HG02885 (cell line): ENCODE measurements at regions not wholly inside any gene's neighbourhood (a gene's known extent, or its start where the extent isn't known, plus 50 kb on each side); places are given as distances from the start of the nearest gene placed in this dataset.

Experiments
- ATAC-seq: cut with Tn5 transposase; IDR thresholded peaks from one replicate; pipeline ENCODE4 v1.9.1; 2021; ENCODE audit warnings: mild to moderate bottlenecking; ENCODE audit not compliant: unreplicated experiment, poor library complexity

GRCh38 chr13:33999811-34000605, 182.1 kb downstream of the RFC3 start:
- no peak for ATAC-seq

- ATAC-seq = no peak
Observed at GRCh38 chr13:34000955-34001354, 183.0 kb downstream of the RFC3 start.

GRCh38 chr13:34001389-34001788, 183.4 kb downstream of the RFC3 start:
- no peak for ATAC-seq

GRCh38 chr13:34002141-34002540, 184.2 kb downstream of the RFC3 start:
- no peak for ATAC-seq

- ATAC-seq = no peak
Observed at GRCh38 chr13:34002924-34003323, 185.0 kb downstream of the RFC3 start.

GRCh38 chr13:34003656-34004055, 185.7 kb downstream of the RFC3 start:
- ATAC-seq = no peak

- no peak for ATAC-seq
Observed at GRCh38 chr13:34004676-34005075, 186.7 kb downstream of the RFC3 start.

GRCh38 chr13:34006011-34006410, 188.1 kb downstream of the RFC3 start:
- ATAC-seq = no peak

GRCh38 chr13:34011552-34012085, 193.7 kb downstream of the RFC3 start:
- ATAC-seq = no peak

GRCh38 chr13:34012382-34012781, 194.4 kb downstream of the RFC3 start:
- ATAC-seq = no peak

- ATAC-seq = no peak
Observed at GRCh38 chr13:34013061-34013460, 195.1 kb downstream of the RFC3 start.

GRCh38 chr13:34017231-34017630, 199.3 kb downstream of the RFC3 start:
- no peak for ATAC-seq

GRCh38 chr13:34019870-34020269, 201.9 kb downstream of the RFC3 start:
- no peak for ATAC-seq

GRCh38 chr13:34020388-34020787, 202.4 kb downstream of the RFC3 start:
- no peak for ATAC-seq

- ATAC-seq = no peak
Observed at GRCh38 chr13:34021619-34022018, 203.7 kb downstream of the RFC3 start.

- ATAC-seq = no peak
Observed at GRCh38 chr13:34025746-34026145, 207.8 kb downstream of the RFC3 start.

- no peak for ATAC-seq
Observed at GRCh38 chr13:34026308-34026707, 208.4 kb downstream of the RFC3 start.

GRCh38 chr13:34028496-34029442, 210.8 kb downstream of the RFC3 start:
- no peak for ATAC-seq

- ATAC-seq = no peak
Observed at GRCh38 chr13:34030782-34031181, 212.8 kb downstream of the RFC3 start.

GRCh38 chr13:34031610-34032009, 213.7 kb downstream of the RFC3 start:
- ATAC-seq = no peak

GRCh38 chr13:34034411-34034810, 216.5 kb downstream of the RFC3 start:
- ATAC-seq = no peak
